HG03103 (cell line): ENCODE measurements at regions not wholly inside any gene's neighbourhood (a gene's known extent, or its start where the extent isn't known, plus 50 kb on each side); places are given as distances from the start of the nearest gene placed in this dataset.

Experiments
- ATAC-seq: cut with Tn5 transposase; IDR thresholded peaks from one replicate; pipeline ENCODE4 v1.9.1; 2021; ENCODE audit warnings: low read depth; ENCODE audit not compliant: unreplicated experiment

DNA sequence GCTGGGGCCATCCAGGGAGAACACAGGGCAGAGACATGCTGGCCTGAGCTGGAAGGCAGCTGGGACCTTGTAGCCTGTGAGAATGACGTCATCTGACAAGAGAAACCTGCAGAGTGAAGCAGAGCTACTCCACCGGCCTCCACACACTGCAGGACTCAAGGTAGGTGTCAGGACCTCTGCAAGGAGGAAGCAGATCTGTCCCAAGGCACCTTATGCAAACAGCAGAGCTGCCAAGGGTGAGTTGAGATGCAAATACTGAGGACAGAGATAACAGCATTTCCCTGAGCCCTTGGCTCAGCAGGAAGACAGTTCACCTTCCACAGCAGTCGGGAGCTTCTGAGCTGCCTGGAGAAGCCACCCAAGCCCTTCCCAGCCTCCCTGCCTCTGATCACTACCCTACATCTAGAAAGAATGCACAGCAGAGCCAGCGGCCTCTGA, 51.9 kb upstream of the IGSF9B start:
- peak; percentile 82 for ATAC-seq

- no peak for ATAC-seq
These were observed 55.4 kb upstream of the JAM3 start for GRCh38 chr11:134013518-134013917.

GRCh38 chr11:134014511-134014910, 54.4 kb upstream of the JAM3 start:
- ATAC-seq, result no peak

GRCh38 chr11:134015556-134015955, 53.3 kb upstream of the JAM3 start:
- no peak for ATAC-seq

- ATAC-seq, result no peak
These were observed 51.1 kb upstream of the JAM3 start for GRCh38 chr11:134017511-134018430.
